Vagina (tissue), 2 donors: ENCODE measurements at regions not wholly inside any gene's neighbourhood (a gene's known extent, or its start where the extent isn't known, plus 50 kb on each side); places are given as distances from the start of the nearest gene placed in this dataset.

ENCODE experiments used
- CTCF ChIP-seq, 3 experiments: fragments of 450-650 bp in 2 of 3; fragments of 200-600 bp in 1 of 3; sonication (generic) in 1 of 3; IDR thresholded peaks; one replicate each; pipeline ENCODE4 v1.5.1; 2017 to 2019; ENCODE audit warnings: antibody characterized with exemption in 3 of 3, mild to moderate bottlenecking in 2 of 3, moderate library complexity in 2 of 3
- POLR2A ChIP-seq, 2 donors: fragments of 450-650 bp; IDR thresholded peaks; one replicate each; pipeline ENCODE4 v1.6.1; 2017; ENCODE audit warnings: antibody characterized with exemption in 2 of 2, mild to moderate bottlenecking in 2 of 2, moderate library complexity in 2 of 2

DNA sequence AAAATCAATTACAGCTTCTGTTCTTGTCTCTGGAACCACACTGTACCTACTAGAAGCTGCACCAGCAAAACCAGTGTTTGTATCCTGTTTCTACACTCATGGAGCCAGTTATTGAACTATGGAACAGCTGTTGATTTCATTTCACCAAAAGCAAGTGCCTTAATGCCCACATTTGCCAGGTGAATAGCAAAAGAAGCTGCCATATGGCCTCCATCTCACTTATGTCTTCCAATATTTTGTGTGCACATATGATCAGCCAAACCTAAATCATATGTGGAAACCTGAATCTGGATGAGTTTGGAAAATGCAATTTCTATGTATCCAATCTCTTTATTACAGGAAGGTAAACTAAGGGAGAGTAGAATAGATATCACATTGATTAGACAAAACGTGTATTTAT, 415.8 kb upstream of the GRID2 start:
- no peak for TF ChIP-seq CTCF (IDR thresholded peaks at IDR 0.05)
- TF ChIP-seq POLR2A (IDR thresholded peaks at IDR 0.05), result no peak
